ENCODE measurements at regions not wholly inside any gene's neighbourhood (a gene's known extent, or its start where the extent isn't known, plus 50 kb on each side); places are given as distances from the start of the nearest gene placed in this dataset.

DNA sequence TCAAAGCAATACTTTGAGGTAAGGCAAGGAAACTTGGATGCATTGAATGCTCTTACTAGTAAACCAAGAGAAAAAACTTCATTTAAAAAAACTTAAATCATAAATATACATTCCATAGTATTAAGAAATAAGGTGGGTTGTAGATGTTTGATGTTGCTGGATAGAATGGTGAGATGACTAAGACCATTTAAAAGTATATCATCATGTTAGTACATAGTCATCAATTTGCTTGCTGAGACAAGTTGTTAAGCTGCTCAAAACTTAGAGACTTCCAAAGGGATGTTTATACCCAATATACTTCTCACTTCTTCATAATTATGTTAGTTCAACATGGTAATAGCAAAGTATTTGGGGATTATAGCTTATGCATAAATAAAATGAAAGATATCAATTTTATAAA, 675.5 kb upstream of the MGAT4C start:
- TF ChIP-seq, protein P1, sequence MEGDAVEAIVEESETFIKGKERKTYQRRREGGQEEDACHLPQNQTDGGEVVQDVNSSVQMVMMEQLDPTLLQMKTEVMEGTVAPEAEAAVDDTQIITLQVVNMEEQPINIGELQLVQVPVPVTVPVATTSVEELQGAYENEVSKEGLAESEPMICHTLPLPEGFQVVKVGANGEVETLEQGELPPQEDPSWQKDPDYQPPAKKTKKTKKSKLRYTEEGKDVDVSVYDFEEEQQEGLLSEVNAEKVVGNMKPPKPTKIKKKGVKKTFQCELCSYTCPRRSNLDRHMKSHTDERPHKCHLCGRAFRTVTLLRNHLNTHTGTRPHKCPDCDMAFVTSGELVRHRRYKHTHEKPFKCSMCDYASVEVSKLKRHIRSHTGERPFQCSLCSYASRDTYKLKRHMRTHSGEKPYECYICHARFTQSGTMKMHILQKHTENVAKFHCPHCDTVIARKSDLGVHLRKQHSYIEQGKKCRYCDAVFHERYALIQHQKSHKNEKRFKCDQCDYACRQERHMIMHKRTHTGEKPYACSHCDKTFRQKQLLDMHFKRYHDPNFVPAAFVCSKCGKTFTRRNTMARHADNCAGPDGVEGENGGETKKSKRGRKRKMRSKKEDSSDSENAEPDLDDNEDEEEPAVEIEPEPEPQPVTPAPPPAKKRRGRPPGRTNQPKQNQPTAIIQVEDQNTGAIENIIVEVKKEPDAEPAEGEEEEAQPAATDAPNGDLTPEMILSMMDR (IDR thresholded peaks at IDR 0.05 in 8 of 11, conservative IDR thresholded peaks at IDR 0.05 in 3 of 11) = no peak
- TF ChIP-seq POLR2A (IDR thresholded peaks at IDR 0.05) (no peak), POLR2AphosphoS5 (IDR thresholded peaks at IDR 0.05) (no peak)
